ENCODE measurements at regions not wholly inside any gene's neighbourhood (a gene's known extent, or its start where the extent isn't known, plus 50 kb on each side); places are given as distances from the start of the nearest gene placed in this dataset.

DNA sequence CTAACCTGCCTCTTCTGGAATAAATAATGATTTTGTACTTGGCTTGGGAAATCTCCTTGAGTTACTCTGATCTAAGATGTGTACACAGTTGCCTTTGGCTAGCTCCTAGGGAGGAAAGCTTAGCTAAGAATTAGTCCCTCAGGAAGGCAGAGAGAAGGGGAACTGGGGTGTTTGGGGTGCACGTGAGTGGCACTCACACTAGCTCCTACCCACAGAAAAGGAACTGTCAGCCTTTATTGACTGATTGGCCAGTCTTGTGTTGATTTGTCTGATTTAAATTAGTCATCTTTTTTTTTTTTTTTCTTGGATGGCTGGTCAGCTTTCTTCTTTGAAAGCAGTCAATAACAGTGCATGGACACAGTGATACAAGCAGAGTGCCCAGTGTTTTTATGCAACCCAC is 107.7 kb downstream of the DMRT2 start:
- no peak overlapping the region for H3K9ac ChIP-seq (ENCODE audit: low read length)
- no peaks in the 10 kb centered on the region for H3K36me3 ChIP-seq (ENCODE audit: low read depth, low read length)
- peak; percentile 49; the same call in 1 of the 2 replicates for ATAC-seq
- no peak overlapping the region for H3K4me2 ChIP-seq (ENCODE audit: low read length)
- ChIA-PET POLR2A (ENCODE audit: unreplicated experiment) (no interaction called here), CTCF (no interaction called here)
- intact Hi-C loops (cut with micrococcal nuclease) = loop anchor here (10.0 kb wide), 1 partner anchor 77 kb away; no protein-coding TSS in a partner anchor
- no peaks in the 10 kb centered on the region for H3K79me2 ChIP-seq (ENCODE audit: low read length)
- H3K27me3 ChIP-seq (ENCODE audit: low read length) = no peaks in the 10 kb centered on the region
- no peaks in the 10 kb centered on the region for H3K9me3 ChIP-seq (ENCODE audit: low read length)
- H3K27ac ChIP-seq (ENCODE audit: low read length) = no peak overlapping the region
- H3K4me1 ChIP-seq (ENCODE audit: insufficient read depth, low read length) = peaks cover 17% of the 10 kb centered on the region
- DNase-seq = peak; percentile 2
- no peaks in the 10 kb centered on the region for H3F3A ChIP-seq (ENCODE audit: low read length, unreplicated experiment)
- no peaks in the 10 kb centered on the region for H3K9me2 ChIP-seq (replicated peaks; ENCODE audit: low read length)
- no peak overlapping the region for H2AFZ ChIP-seq (ENCODE audit: low read length)
- BruUV-seq (replicated peaks) = no TSS peak
- TF ChIP-seq EZH2 (IDR thresholded peaks at IDR 0.05; ENCODE audit: low read length, unreplicated experiment) (no peak), EZH2phosphoT487 (IDR thresholded peaks at IDR 0.05; ENCODE audit: borderline replicate concordance, low read length) (no peak), CTCF (conservative IDR thresholded peaks at IDR 0.05; ENCODE audit: low read depth, low read length) (no peak)
- no peak overlapping the region for H3K4me3 ChIP-seq (ENCODE audit: low read length)
- H4K20me1 ChIP-seq (ENCODE audit: low read length) = no peaks in the 10 kb centered on the region

GRCh38 chr9:1170918-1171317 is 120.8 kb downstream of the DMRT2 start:
- H3K4me1 ChIP-seq (ENCODE audit: insufficient read depth, low read length) = peaks cover 4% of the 10 kb centered on the region; the same call in 1 of the 2 replicates
- no peaks in the 10 kb centered on the region for H3K79me2 ChIP-seq (ENCODE audit: low read length)
- H2AFZ ChIP-seq (ENCODE audit: low read length) = no peak overlapping the region
- H3K9me3 ChIP-seq (ENCODE audit: low read length) = no peaks in the 10 kb centered on the region
- H3K9me2 ChIP-seq (replicated peaks; ENCODE audit: low read length) = no peaks in the 10 kb centered on the region
- no peak overlapping the region for H3K4me2 ChIP-seq (ENCODE audit: low read length)
- no peak overlapping the region for H3K27ac ChIP-seq (ENCODE audit: low read length)
- H3K9ac ChIP-seq (ENCODE audit: low read length) = no peak overlapping the region
- DNase-seq = no peak
- CTCF ChIA-PET = no interaction called here
- POLR2A ChIA-PET (ENCODE audit: unreplicated experiment) = no interaction called here
- ATAC-seq = no peak
- BruUV-seq (replicated peaks) = no TSS peak
- H3K36me3 ChIP-seq (ENCODE audit: low read depth, low read length) = no peaks in the 10 kb centered on the region
- H3K4me3 ChIP-seq (ENCODE audit: low read length) = no peak overlapping the region
- no peak for TF ChIP-seq CTCF (conservative IDR thresholded peaks at IDR 0.05; ENCODE audit: low read depth, low read length)
- no peak for TF ChIP-seq EZH2 (IDR thresholded peaks at IDR 0.05; ENCODE audit: low read length, unreplicated experiment)
- TF ChIP-seq EZH2phosphoT487 (IDR thresholded peaks at IDR 0.05; ENCODE audit: borderline replicate concordance, low read length) = no peak
- H3K27me3 ChIP-seq (ENCODE audit: low read length) = no peaks in the 10 kb centered on the region
- no peaks in the 10 kb centered on the region for H3F3A ChIP-seq (ENCODE audit: low read length, unreplicated experiment)
- H4K20me1 ChIP-seq (ENCODE audit: low read length) = no peaks in the 10 kb centered on the region
- intact Hi-C loops (cut with micrococcal nuclease) = no loop called here

DNA sequence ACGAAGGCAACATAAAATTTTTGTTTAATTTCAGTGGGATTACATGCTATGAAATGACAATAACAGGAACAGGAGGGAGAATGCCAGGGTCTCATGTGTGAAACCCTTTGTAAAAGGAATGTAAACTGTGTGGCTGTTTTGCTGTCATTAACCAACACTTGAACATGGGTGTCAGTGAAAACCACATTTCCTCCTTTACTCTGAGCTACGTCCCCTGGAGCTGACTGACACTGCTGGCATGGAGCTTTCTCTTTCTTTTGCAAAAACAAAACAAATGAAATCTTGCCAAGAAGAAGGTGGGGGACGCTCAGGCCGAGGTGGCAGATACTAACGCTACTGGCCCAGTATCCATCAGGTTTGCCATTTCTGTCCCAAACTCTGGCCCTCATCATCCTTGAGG is 121.4 kb downstream of the DMRT2 start:
- ATAC-seq (no peak), DNase-seq (no peak)
- Histone ChIP-seq H3K79me2 (ENCODE audit: low read length) (no peaks in the 10 kb centered on the region), H3F3A (ENCODE audit: low read length, unreplicated experiment) (no peaks in the 10 kb centered on the region), H2AFZ (ENCODE audit: low read length) (no peak overlapping the region), H4K20me1 (ENCODE audit: low read length) (no peaks in the 10 kb centered on the region), H3K9me2 (replicated peaks; ENCODE audit: low read length) (no peaks in the 10 kb centered on the region), H3K27ac (ENCODE audit: low read length) (no peak overlapping the region), H3K9me3 (ENCODE audit: low read length) (no peaks in the 10 kb centered on the region), H3K4me3 (ENCODE audit: low read length) (no peak overlapping the region), H3K36me3 (ENCODE audit: low read depth, low read length) (no peaks in the 10 kb centered on the region), H3K9ac (ENCODE audit: low read length) (no peak overlapping the region), H3K4me2 (ENCODE audit: low read length) (no peak overlapping the region), H3K27me3 (ENCODE audit: low read length) (no peaks in the 10 kb centered on the region), H3K4me1 (ENCODE audit: insufficient read depth, low read length) (peaks cover 4% of the 10 kb centered on the region; the same call in 1 of the 2 replicates)
- intact Hi-C loops (cut with micrococcal nuclease) = no loop called here
- TF ChIP-seq EZH2 (IDR thresholded peaks at IDR 0.05; ENCODE audit: low read length, unreplicated experiment) (no peak), CTCF (conservative IDR thresholded peaks at IDR 0.05; ENCODE audit: low read depth, low read length) (no peak), EZH2phosphoT487 (IDR thresholded peaks at IDR 0.05; ENCODE audit: borderline replicate concordance, low read length) (no peak)
- no TSS peak for BruUV-seq (replicated peaks)
- ChIA-PET CTCF (no interaction called here), POLR2A (ENCODE audit: unreplicated experiment) (no interaction called here)
